ENCODE measurements at regions not wholly inside any gene's neighbourhood (a gene's known extent, or its start where the extent isn't known, plus 50 kb on each side); places are given as distances from the start of the nearest gene placed in this dataset.

GRCh38 chr10:43013065-43013464, 63.8 kb upstream of the RET start:
- no CpG with 5 or more reads among the region's 1 CpG for WGBS, 2 experiments (ENCODE audit: extremely low coverage in 2 of 2, insufficient read length in 1 of 2)
- ATAC-seq (ENCODE audit: low read depth) (no peak), DNase-seq (no peak)
- ChIA-PET CTCF (no interaction called here), POLR2A (ENCODE audit: unreplicated experiment) (no interaction called here)
- Histone ChIP-seq H3K9ac (ENCODE audit: low read depth, low read length) (no peak overlapping the region), H2AK5ac (ENCODE audit: low read depth, low read length) (no peak overlapping the region), H3K14ac (replicated peaks; ENCODE audit: low read depth, low read length) (no peak overlapping the region), H4K20me1 (ENCODE audit: insufficient read depth, low read length) (no peaks in the 10 kb centered on the region), H3K4ac (ENCODE audit: low read depth, low read length) (no peak overlapping the region), H2AK9ac (replicated peaks; ENCODE audit: low read depth, low read length, poor library complexity) (no peak overlapping the region), H2BK120ac (ENCODE audit: low read depth, low read length) (no peak overlapping the region), H2BK5ac (ENCODE audit: low read depth, low read length, poor library complexity, severe bottlenecking) (no peak overlapping the region), H3K9me1 (ENCODE audit: insufficient read depth, low read length) (no peaks in the 10 kb centered on the region), H2AFZ (replicated peaks; ENCODE audit: low read length, poor library complexity) (no peak overlapping the region), H3K36me3 (ENCODE audit: control insufficient read depth, insufficient read depth, low read length) (no peaks in the 10 kb centered on the region), H4K8ac (ENCODE audit: low read depth in 2 of 2, low read length in 2 of 2) (no peak overlapping the region), H3K27ac (ENCODE audit: insufficient read depth, low read length) (no peak overlapping the region), H3K18ac (ENCODE audit: low read depth, low read length) (no peak overlapping the region), H3K56ac (ENCODE audit: extremely low read depth, insufficient read depth, low read length) (no peak overlapping the region), H3K9me3 (ENCODE audit: control insufficient read depth, insufficient read depth, low read length) (no peaks in the 10 kb centered on the region), H2BK15ac (ENCODE audit: low read depth, low read length) (no peak overlapping the region), H4K91ac (ENCODE audit: insufficient read depth, low read depth, low read length) (no peak overlapping the region), H3K4me1 (ENCODE audit: control insufficient read depth, insufficient read depth, low read length) (no peaks in the 10 kb centered on the region), H3K4me2 (ENCODE audit: low read depth, low read length) (no peak overlapping the region), H3K27me3 (ENCODE audit: control insufficient read depth, insufficient read depth, low read length) (no peaks in the 10 kb centered on the region; the same call in 1 of the 2 replicates), H2BK20ac (ENCODE audit: low read depth, low read length) (no peak overlapping the region), H3K23ac (ENCODE audit: low read depth, low read length) (no peak overlapping the region), H3K4me3 (ENCODE audit: insufficient read depth, low read depth, low read length) (no peak overlapping the region), H3K79me1 (ENCODE audit: low read depth in 1 of 2, low read length in 2 of 2) (no peaks in the 10 kb centered on the region), H4K5ac (ENCODE audit: low read depth, low read length) (no peak overlapping the region)
- BruUV-seq (replicated peaks): no TSS peak
- in situ Hi-C loops (cut with MboI; ENCODE audit: low sequenced_read_pairs): no loop called here
- TF ChIP-seq USF2 (IDR thresholded peaks at IDR 0.05; ENCODE audit: low read depth, low read length): no peak
- TF ChIP-seq RAD21 (IDR thresholded peaks at IDR 0.05; ENCODE audit: low read length): no peak
- no peak for TF ChIP-seq MXI1 (IDR thresholded peaks at IDR 0.05; ENCODE audit: borderline replicate concordance, low read depth, low read length)
- no peak for TF ChIP-seq RCOR1 (IDR thresholded peaks at IDR 0.05; ENCODE audit: insufficient replicate concordance, low read length)
- TF ChIP-seq CTCF (conservative IDR thresholded peaks at IDR 0.05; ENCODE audit: low read depth, low read length): no peak
- no peak for TF ChIP-seq CHD1 (IDR thresholded peaks at IDR 0.05; ENCODE audit: low read depth, low read length)
- no peak for TF ChIP-seq NFE2L2 (IDR thresholded peaks at IDR 0.05; ENCODE audit: low read depth, low read length)
- TF ChIP-seq CEBPB (IDR thresholded peaks at IDR 0.05; ENCODE audit: low read depth, low read length): no peak
- no peak for TF ChIP-seq MAFK (IDR thresholded peaks at IDR 0.05; ENCODE audit: low read depth, low read length)
- no peak for TF ChIP-seq RFX5 (IDR thresholded peaks at IDR 0.05; ENCODE audit: low read depth, low read length)
- TF ChIP-seq BHLHE40 (IDR thresholded peaks at IDR 0.05; ENCODE audit: low read depth, low read length): no peak
- no peak for TF ChIP-seq SMC3 (IDR thresholded peaks at IDR 0.05; ENCODE audit: low read depth, low read length)
- TF ChIP-seq MAZ (IDR thresholded peaks at IDR 0.05; ENCODE audit: borderline replicate concordance, low read depth, low read length): no peak
- TF ChIP-seq POLR2A (IDR thresholded peaks at IDR 0.05; ENCODE audit: low read depth, low read length): no peak
- no peak for TF ChIP-seq ELK1 (IDR thresholded peaks at IDR 0.05; ENCODE audit: borderline replicate concordance, low read depth, low read length)
- no peak for TF ChIP-seq FOS (IDR thresholded peaks at IDR 0.05; ENCODE audit: low read depth, low read length)
- dilution Hi-C loops (cut with HindIII; ENCODE audit: low sequenced_read_pairs, unreplicated experiment): no loop called here
- intact Hi-C loops (cut with micrococcal nuclease): no loop called here

Data from IMR-90 (cell line).